T-helper 1 cell treated with Interleukin-12 subunit alpha and Interleukin-12 subunit beta and Interleukin-4 antibody, amounts not matched to agents 30 μg/mL and 1 μg/mL, for 36 hours (primary cell): ENCODE measurements at regions not wholly inside any gene's neighbourhood (a gene's known extent, or its start where the extent isn't known, plus 50 kb on each side); places are given as distances from the start of the nearest gene placed in this dataset.
A peak's percentile ranks its signal among the peaks of the same experiment; 100 is the strongest.
"Not testable (repeated sequence)": the region's sequence is repeated elsewhere in the genome, so short reads cannot be mapped to it uniquely, and the experiment has no call there.

ENCODE experiments used
- H3K27ac Mint-ChIP-seq: one replicate; pipeline ENCODE4 v1.8.0; 2021; ENCODE audit warnings: mild to moderate bottlenecking, mixed read lengths
- H3K27me3 Mint-ChIP-seq: one replicate; pipeline ENCODE4 v1.8.0; 2021; ENCODE audit warnings: low read depth, mixed read lengths
- H3K36me3 Mint-ChIP-seq: one replicate; pipeline ENCODE4 v1.8.0; 2021; ENCODE audit warnings: low read depth, mixed read lengths
- H3K4me1 Mint-ChIP-seq: one replicate; pipeline ENCODE4 v1.8.0; 2021; ENCODE audit warnings: low read depth, mixed read lengths
- H3K4me3 Mint-ChIP-seq: one replicate; pipeline ENCODE4 v1.8.0; 2021; ENCODE audit warnings: mild to moderate bottlenecking, moderate library complexity, mixed read lengths
- H3K9me3 Mint-ChIP-seq: one replicate; pipeline ENCODE4 v1.8.0; 2021; ENCODE audit warnings: mixed read lengths

DNA sequence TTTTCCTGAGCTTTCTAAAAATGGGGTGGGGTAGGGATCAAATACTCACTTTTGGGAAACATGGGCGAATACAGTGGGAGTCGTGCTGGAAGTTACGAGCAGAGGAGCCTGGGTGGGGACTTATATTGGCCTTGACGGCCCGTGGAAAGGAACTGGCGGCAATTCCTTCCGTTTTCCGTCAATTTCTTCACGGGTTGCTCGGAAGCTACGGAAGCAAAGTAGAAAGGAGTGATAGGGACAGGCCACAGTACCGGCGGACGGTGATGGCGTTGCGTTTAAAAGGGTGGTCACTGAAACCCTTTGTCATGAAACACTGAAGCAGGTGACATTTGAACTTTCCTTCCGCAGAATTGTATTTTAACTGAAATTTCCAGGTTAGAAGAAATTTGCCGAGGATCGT lies 505.0 kb downstream of the PRIM2 start:
- H3K9me3 Mint-ChIP-seq, H3K36me3 Mint-ChIP-seq, H3K4me1 Mint-ChIP-seq: not testable (repeated sequence)
- Mint-ChIP-seq H3K27ac (peak overlapping the region; percentile 77), H3K27me3 (peaks cover 30% of the 10 kb centered on the region), H3K4me3 (peak overlapping the region; percentile 19)

DNA sequence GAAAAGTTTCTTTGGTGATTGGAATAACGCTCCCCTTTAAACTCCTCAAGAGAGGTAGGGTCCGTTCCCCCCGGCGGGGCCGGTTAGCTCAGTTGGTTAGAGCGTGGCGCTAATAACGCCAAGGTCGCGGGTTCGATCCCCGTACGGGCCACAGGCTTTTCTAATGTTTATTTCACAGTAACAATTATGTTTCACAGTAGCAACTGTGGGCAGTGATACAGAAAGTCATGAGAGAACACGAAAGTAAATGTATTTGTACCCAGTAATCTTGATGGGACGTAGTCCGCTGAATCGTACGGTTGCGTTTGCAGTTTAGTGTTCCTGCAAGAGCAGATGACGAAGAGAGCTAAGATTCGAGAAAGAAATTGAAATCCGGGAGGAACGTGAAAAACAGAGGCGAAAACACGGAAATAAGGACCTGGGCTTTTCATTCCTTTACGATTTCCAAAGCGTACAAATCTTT lies 505.5 kb downstream of the PRIM2 start:
- no peaks in the 10 kb centered on the region for H3K4me1 Mint-ChIP-seq
- no peak overlapping the region for H3K27ac Mint-ChIP-seq
- peaks cover 4% of the 10 kb centered on the region for H3K9me3 Mint-ChIP-seq
- H3K27me3 Mint-ChIP-seq: peaks cover 26% of the 10 kb centered on the region
- no peaks in the 10 kb centered on the region for H3K36me3 Mint-ChIP-seq
- no peak overlapping the region for H3K4me3 Mint-ChIP-seq

DNA sequence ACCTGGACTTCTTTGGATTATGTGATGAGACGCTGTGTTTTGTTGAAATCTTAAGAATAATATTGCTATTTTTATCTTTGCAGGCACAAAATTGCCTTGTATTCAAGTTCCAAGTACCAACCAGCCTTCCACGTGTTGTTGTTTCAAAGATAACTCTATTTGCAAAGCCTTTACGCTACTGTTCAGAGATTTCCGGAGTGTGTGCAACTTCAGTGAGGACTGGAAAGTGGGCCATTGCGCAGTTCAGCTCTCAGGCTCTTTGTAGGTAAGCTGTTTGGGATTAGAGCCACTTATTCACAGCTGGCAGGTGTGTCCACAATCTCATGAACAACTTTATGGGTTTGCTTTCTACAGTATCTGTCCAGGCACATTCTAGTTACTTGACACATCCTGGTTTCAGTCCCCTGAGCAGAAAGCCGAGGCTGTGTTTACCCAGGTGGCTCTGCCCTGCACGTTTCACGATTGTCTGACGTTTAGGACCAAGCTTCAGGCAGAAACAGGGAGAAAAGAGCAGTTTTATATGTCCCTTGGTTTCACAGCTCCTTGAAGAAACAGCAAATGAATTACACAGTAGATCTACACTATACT lies 520.3 kb downstream of the PRIM2 start:
- not testable (repeated sequence) for H3K27ac Mint-ChIP-seq, H3K9me3 Mint-ChIP-seq, H3K4me3 Mint-ChIP-seq, H3K36me3 Mint-ChIP-seq, H3K27me3 Mint-ChIP-seq, H3K4me1 Mint-ChIP-seq

DNA sequence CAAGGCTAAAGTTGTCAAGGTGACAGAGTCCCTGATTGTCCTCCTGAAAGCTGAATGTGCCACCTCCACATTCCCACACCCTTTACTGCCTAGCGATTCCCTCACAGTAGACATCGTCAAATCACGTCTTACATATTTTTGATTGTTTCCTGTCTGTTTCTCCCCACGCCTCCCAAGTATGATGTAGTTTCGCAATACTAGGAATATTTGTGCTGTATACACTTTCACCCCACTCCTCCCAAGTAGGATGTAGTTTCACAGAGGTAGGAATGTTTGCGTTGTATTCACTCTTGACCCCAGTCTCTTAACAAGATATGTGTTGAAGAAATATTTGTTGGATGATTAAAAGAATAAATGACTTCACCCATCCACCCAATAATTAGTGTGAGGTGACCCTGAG lies 524.1 kb downstream of the PRIM2 start:
- not testable (repeated sequence) for H3K9me3 Mint-ChIP-seq, H3K4me3 Mint-ChIP-seq, H3K4me1 Mint-ChIP-seq, H3K27ac Mint-ChIP-seq, H3K27me3 Mint-ChIP-seq, H3K36me3 Mint-ChIP-seq

DNA sequence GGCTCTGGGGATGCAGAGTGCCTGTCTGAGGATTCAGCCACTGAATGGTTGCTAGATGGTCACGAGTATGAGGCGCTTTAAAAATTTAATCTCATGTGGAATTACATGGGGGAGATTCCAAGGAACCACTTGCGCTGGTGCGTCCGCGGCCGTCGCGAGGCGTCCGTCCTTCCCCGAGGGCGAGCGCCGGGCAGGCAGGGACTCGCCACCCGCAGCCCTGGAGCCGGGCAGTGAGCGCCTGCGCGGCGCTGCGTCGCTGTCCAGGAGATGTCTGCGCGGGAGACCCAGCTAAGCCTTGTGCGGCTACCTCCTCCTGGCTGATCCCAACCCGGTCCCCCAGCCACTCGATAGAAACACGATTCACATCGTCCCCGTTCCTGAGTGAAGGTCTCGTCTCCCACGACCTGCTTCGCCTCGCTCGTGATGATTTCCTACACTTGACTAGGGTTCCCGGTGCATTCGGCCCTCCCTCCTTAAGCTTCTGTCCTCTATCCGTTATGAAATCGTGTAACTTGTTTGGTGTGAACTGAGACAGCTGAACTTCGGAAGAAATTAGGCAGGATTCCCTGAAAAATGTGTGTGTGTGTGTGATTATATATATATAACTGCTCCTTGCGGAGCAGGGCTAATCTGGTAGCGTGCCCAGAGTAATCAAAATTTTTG lies 536.4 kb downstream of the PRIM2 start:
- not testable (repeated sequence) for H3K9me3 Mint-ChIP-seq, H3K36me3 Mint-ChIP-seq, H3K27ac Mint-ChIP-seq, H3K4me1 Mint-ChIP-seq, H3K4me3 Mint-ChIP-seq
- peaks cover 31% of the 10 kb centered on the region for H3K27me3 Mint-ChIP-seq

DNA sequence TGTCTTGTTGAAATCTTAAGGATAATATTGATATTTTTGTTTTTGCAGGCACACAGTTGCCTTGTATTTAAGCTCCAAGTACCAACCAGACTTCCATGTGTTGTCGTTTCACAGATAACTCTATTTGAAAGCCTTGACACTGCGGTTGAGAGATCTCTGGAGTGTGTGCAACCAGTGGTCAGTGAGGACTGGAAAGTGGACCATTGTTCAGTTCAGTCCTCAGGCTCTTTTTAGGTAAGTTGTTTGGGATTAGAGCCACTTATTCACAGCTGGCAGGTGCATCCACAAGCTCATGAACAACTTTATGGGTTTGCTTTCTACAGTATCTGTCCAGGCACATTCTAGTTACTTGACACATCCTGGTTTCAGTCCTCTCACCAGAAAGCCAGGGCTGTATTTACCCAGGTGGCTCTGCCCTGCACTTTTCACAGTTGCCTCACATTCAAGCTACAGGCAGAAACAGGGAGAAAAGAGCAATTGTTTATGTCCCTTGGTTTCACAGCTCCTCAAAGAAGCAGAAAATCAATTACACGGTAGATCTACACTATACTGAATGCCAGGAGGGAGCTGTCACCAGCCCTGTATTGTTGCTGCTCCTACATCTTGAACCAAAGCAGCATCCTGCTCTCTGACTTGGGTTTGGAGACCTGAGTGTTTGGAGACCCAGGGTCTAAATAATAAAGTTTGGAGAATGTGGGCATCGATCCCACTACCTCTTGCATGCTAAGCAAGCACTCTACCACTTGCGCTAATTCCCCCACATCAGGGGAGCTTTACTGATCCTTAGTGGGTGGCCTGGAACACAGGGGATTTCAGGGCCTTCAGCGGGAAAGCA lies 543.3 kb downstream of the PRIM2 start:
- not testable (repeated sequence) for H3K9me3 Mint-ChIP-seq, H3K4me3 Mint-ChIP-seq, H3K4me1 Mint-ChIP-seq, H3K27me3 Mint-ChIP-seq, H3K36me3 Mint-ChIP-seq, H3K27ac Mint-ChIP-seq

DNA sequence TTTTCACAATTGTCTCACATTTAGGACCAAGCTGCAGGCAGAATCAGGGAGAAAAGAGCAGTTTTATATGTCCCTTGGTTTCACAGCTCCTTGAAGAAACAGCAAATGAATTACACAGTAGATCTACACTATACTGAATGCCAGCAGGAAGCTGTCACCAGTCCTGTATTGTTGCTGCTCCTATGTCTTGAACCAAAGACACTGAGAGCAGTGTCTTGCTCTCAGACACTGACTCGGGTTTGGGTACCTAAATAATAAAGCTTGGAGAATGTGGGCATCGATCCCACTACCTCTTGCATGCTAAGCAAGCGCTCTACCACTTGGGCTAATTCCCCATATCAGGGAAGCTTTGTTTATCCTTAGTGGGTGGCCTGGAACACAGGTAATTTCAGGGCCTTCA lies 552.7 kb downstream of the PRIM2 start:
- H3K27ac Mint-ChIP-seq, H3K36me3 Mint-ChIP-seq, H3K9me3 Mint-ChIP-seq, H3K4me3 Mint-ChIP-seq, H3K4me1 Mint-ChIP-seq, H3K27me3 Mint-ChIP-seq: not testable (repeated sequence)

DNA sequence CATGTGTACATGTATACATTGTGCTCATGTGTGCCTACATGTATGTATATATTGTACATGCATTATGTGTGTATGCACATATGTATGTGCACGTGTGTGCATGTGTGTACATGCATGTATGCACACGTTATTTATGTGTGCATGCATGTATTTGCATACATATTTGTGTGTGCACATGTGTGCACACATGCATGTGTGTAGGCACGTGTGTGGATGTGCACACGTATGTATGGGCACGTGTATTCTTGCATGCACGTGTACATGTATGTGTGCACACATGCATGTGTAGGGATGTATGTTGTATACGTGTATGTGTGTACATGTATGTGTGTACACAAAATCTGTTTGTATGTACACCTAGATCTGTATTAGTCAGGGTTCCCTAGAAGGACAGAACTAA lies 556.0 kb downstream of the PRIM2 start:
- H3K9me3 Mint-ChIP-seq, H3K4me1 Mint-ChIP-seq, H3K36me3 Mint-ChIP-seq, H3K4me3 Mint-ChIP-seq, H3K27ac Mint-ChIP-seq, H3K27me3 Mint-ChIP-seq: not testable (repeated sequence)

DNA sequence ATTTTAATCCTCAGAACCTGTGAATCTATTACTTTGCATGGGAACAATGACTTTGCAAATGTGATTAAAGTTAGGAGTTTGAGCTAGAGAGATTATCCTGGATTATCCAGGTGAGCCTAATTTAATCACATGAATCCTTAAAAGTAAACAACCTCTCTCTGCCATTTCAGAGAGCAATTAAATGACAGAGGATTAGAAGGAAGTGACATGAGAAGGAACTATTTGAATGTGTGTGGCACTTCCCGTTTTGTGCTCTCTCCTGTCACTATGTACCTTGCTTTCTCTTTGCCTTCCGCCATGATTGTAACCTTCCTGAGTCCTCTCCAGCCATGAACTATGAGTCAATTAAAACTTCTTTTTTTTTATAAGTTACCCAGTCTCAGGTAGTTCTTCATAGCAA lies 559.2 kb downstream of the PRIM2 start:
- H3K27me3 Mint-ChIP-seq, H3K4me1 Mint-ChIP-seq, H3K36me3 Mint-ChIP-seq, H3K9me3 Mint-ChIP-seq, H3K4me3 Mint-ChIP-seq, H3K27ac Mint-ChIP-seq: not testable (repeated sequence)

DNA sequence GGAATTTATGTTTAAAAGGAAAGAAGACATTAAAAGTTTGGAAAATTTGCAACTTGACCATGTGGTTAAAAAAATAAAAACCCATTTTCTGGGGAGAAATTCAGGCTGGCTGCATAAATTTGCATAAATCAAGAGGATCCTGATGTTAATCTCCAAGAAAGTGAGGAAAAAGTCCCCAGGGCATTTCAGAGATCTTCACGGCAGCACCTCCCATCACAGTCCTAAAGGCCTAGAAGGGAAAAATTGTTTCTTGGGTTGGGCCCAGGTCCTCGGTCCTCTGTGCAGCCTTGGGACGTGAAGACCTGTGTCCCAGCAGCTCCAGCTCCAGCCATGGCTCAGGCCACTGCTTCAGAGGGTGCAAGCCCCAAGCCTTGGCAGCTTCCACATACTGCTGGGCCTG lies 560.3 kb downstream of the PRIM2 start:
- not testable (repeated sequence) for H3K4me3 Mint-ChIP-seq, H3K36me3 Mint-ChIP-seq, H3K27me3 Mint-ChIP-seq, H3K9me3 Mint-ChIP-seq, H3K27ac Mint-ChIP-seq, H3K4me1 Mint-ChIP-seq

DNA sequence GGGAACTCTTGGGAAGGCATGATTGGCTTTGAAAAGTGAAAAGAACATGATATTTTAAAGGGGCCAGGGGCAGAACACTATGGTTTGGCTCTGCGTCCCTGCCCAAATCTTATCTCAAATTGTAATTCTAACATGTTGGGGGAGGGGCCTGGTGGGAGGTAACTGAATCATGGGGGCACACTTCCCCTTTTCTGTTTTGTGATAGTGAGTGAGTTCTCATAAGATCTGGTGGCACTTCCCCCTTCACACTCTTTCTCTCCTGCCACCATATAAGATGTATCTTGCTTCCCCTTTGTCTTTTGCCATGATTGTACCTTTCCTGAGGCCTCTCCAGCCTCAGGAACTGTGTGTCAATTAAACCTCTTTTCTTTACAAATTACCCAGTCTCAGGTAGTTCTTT lies 561.4 kb downstream of the PRIM2 start:
- H3K27me3 Mint-ChIP-seq, H3K27ac Mint-ChIP-seq, H3K36me3 Mint-ChIP-seq, H3K4me1 Mint-ChIP-seq, H3K4me3 Mint-ChIP-seq, H3K9me3 Mint-ChIP-seq: not testable (repeated sequence)

DNA sequence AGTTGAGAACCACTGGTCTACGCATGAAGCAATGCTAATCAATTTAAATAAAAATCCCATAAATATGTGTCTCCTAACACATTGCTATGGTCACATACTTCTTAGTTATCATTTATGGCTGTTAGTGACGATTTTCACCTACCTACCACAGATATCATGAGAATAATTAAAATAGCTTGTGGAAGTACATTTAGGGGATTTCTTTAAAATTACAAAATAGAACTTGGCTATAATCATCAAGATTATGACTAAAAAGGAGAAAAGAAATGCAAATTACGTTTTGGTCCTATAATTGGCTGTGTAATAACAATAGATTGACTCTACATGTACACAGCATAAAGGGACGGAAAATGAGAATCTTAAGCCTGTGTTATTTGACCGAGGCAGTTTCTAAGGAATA lies 581.4 kb downstream of the PRIM2 start:
- not testable (repeated sequence) for H3K27me3 Mint-ChIP-seq, H3K27ac Mint-ChIP-seq, H3K4me1 Mint-ChIP-seq, H3K9me3 Mint-ChIP-seq, H3K36me3 Mint-ChIP-seq, H3K4me3 Mint-ChIP-seq

DNA sequence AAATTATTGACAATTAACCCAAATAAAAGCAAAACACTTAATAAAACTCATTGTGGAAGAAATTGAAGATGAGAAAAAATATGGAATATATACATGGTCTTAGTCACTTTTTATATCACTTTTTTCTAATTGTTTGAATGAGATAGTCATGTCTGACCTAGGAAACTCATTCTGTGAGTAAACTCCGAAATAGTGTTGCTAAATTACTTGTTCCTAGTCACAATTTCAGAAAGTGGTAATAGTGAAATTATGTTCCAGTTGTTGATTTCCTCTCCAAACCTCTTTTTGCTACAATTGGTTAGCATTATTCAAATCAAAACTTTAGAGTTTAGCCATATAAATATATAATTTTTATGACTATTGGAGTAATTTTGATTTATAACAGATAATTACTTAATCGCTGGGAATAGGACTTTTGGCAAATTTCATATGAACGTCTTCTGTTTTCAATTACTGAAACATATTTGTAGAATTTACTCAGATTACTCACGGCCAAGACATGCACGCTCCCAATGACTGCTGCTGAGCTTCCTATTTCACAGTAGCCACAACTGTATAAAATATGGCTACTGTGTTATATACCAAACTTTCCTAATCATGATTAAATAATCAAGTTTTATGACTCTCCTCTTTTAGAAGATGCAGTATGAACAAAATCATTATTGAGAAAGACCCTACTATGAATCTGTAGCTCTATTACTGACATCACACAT lies 583.4 kb downstream of the PRIM2 start:
- not testable (repeated sequence) for H3K36me3 Mint-ChIP-seq, H3K27ac Mint-ChIP-seq, H3K27me3 Mint-ChIP-seq, H3K4me1 Mint-ChIP-seq, H3K4me3 Mint-ChIP-seq, H3K9me3 Mint-ChIP-seq

DNA sequence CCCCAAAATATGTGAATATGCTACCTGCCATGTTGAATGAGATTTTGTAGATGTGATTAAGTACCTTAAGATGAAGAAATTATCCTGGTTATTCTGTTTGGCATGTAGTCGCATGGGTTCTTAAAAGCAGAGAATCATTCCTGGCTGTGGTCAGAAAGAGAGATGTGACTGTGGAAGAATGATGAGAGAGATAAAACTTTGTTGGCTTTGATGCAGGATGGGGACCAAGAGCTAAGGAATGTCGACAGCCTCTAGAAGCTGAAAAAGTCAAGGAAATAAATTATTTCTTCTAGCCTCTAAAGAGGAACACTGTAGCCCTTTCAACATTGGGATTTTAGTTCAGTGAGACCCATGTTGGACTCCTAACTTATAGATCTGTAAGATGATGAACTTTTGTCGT lies 584.0 kb downstream of the PRIM2 start:
- H3K36me3 Mint-ChIP-seq, H3K27me3 Mint-ChIP-seq, H3K4me3 Mint-ChIP-seq, H3K9me3 Mint-ChIP-seq, H3K4me1 Mint-ChIP-seq, H3K27ac Mint-ChIP-seq: not testable (repeated sequence)

DNA sequence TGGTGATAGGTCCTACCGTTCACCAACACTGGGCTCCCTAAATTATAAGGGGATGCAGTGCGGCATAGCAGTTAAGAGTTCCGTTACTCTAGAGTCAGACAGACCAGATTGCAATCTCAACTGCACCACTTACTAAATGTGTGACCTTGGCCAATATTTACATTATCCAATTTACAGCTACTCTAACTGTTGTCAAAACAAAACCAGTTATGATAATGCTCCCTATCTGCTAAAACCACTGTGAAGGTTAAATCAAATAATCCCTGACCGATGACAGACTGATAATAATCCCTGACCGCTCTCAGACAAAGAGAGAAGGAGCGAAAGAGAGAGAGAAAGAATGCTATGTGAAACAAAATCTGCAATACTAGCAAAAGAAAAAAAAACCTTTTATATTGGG lies 586.9 kb downstream of the PRIM2 start:
- not testable (repeated sequence) for H3K4me3 Mint-ChIP-seq, H3K27me3 Mint-ChIP-seq, H3K36me3 Mint-ChIP-seq, H3K9me3 Mint-ChIP-seq, H3K27ac Mint-ChIP-seq, H3K4me1 Mint-ChIP-seq
